DND-41 (cell line): ENCODE measurements at regions not wholly inside any gene's neighbourhood (a gene's known extent, or its start where the extent isn't known, plus 50 kb on each side); places are given as distances from the start of the nearest gene placed in this dataset.

ENCODE experiments used
- CTCF ChIP-seq: IDR thresholded peaks from 2 replicates; pipeline ENCODE4 v1.5.1; 2012; ENCODE audit warnings: borderline replicate concordance, low read length, moderate library complexity, mild to moderate bottlenecking; ENCODE audit not compliant: poor library complexity, severe bottlenecking; ENCODE audit errors: extremely low read depth
- EZH2 ChIP-seq: IDR thresholded peaks from 3 replicates; pipeline ENCODE4 v1.6.1; 2012; ENCODE audit warnings: borderline replicate concordance, low read depth, mild to moderate bottlenecking, moderate library complexity, low read length, inconsistent platforms; ENCODE audit not compliant: severe bottlenecking

DNA sequence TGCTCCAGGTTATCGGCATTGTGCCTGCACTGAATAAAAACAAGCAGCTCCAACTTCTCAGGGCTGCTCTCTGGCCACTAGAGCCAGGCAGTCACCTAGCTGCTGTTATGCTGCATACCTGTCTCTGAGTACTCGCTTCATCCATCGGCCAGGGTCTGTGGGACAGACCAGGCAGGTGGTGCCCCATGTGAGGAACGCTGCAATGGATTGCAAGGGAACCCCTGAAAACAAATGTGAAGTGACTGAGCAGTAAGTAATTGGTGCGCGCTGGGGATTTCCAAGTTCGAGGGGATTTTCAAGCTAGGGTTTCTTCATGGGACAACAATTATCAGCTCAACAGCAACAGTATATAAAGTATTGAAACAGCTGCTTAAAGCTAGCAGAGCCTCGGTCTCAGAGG is 965.3 kb downstream of the AACS start:
- no peak for TF ChIP-seq CTCF
- no peak for TF ChIP-seq EZH2
